ENCODE measurements at regions not wholly inside any gene's neighbourhood (a gene's known extent, or its start where the extent isn't known, plus 50 kb on each side); places are given as distances from the start of the nearest gene placed in this dataset.
"Not testable (repeated sequence)": the region's sequence is repeated elsewhere in the genome, so short reads cannot be mapped to it uniquely, and the experiment has no call there.

DNA sequence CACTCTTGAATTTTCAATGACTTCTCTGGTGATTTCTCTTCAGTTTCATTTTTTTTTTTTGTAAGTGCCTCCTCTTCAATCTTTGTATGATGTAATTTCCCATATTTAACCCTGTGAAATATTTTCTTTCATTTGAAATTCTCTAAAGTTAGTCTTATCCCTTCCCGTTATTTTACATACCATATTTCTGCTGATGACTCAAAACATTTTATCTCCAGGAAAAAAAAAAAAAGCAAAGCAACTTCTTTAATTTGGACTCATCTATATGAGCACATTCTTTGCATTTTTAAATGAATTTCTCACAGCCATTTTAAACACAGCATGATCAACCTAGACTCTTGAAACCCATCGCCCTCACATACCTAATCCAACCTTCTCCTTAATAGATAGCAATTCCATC lies 1831.4 kb downstream of the ARAP2 start:
- DNase-seq (ENCODE audit: low read depth, low spot score), result no peak
- no peak overlapping the region for H3K4me3 ChIP-seq (ENCODE audit: low read length)

DNA sequence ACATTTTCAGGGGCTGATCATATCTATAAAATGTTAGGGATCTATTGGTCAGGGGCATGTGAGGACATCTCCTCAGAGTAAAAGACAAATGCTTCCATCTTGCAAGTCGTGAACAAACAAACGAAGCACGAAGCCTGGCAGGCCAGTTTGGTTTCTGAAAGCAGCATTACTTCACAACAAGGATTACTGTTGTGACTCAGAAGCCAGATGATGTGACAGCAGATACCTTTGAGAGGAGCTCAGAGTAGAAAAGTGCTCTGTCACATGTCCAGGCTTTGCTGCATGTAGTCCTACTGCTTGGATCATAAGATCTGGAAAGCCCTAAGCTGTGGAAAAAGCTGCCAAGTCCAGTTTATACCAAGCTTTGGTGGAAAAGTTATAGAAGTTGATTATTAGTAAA lies 1827.2 kb downstream of the ARAP2 start:
- no peak for DNase-seq (ENCODE audit: low read depth, low spot score)
- no peak overlapping the region for H3K4me3 ChIP-seq (ENCODE audit: low read length)

DNA sequence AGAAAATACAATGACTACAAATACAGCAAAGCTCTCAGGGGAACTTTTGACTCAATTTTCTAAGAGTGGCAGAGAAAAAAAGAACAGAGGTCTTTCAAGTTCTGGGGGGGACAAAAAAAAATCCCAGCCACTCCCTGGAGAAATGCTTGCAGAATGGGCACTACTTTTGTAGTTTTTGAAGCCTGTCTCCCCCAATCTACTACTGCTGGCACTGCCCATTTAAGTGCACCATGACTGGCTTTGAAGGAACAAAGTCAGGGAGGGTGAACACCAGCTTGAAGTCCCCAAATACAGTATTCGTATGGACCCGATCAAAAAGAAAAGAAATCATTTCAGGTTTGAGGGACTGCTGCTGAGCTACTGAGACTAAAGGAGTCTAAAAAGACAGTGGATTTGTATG lies 1824.4 kb downstream of the ARAP2 start:
- no peak for DNase-seq (ENCODE audit: low read depth, low spot score)
- no peak overlapping the region for H3K4me3 ChIP-seq (ENCODE audit: low read length)

DNA sequence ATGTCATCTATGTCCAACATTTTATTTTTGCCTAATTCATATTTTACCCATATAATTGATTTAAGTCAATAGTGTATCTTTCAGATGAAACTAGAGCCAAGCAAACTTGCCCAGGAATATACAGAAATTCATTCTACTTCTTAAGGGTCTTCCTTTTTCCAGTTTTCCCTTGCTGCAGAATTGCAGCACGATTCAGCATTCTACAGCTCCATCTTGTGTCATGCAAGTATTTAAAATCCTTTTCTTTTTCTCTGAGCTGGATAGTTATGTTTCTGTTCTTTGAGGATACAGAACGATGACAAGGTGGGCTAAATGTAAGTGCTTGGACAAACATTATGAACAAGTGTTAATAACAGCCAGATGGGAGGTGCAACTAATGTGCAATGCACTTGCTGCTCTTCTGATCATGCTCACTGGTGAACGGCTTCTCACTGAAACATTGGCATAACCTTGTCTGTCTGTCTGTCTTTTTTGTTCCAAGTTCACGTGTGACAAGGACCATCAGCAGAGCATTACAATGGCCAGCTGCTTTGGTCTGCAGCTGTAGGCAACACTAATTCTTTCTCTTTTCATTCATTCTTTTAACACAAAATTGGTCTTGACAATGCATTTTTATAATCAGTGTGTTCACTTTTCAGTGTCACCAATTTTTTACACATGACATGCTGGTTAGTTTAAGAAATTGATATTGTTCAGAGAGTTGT lies 1821.7 kb downstream of the ARAP2 start:
- no peak overlapping the region for H3K4me3 ChIP-seq (ENCODE audit: low read length)
- no peak for DNase-seq (ENCODE audit: low read depth, low spot score)

DNA sequence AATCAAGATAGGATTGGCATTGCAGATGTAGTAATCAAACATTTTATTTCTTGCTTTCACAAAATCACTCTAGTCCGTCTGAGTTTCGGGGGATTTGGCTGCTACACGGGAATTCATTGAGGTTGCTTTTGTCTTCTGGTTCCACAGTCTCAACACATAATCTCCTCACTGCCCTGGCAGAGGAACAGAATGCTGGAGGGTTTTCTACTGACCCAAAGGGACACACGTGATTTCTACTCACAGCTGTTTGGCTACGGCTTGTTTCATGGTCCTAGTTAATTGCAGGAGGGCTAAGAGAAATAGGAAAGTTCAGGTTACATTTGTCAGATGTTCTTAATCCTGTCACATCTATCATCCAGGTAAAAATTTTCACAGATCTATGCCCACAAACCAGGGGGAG lies 1811.6 kb downstream of the ARAP2 start:
- DNase-seq (ENCODE audit: low read depth, low spot score), result no peak
- H3K4me3 ChIP-seq (ENCODE audit: low read length), result no peak overlapping the region

DNA sequence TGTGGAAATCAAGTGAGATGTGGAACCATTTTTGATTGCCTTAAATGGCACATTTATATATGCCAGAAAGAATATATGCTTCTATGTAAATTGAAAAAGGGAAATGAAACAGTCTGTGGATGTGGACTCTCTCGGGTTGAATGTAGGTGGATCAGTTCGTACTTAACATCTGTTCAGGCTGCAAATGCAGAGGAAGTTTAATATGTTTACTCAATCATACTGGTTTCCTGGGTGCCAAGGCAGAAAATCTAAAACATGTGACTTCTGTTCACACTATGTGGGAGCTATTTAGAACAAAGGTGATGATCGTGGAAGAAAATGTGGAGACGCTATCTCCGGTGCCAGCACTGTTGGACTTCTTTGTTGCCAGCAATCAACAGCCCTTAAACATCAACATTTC lies 1809.9 kb downstream of the ARAP2 start:
- DNase-seq (ENCODE audit: low read depth, low spot score); H3K4me3 ChIP-seq (ENCODE audit: low read length): not testable (repeated sequence)

DNA sequence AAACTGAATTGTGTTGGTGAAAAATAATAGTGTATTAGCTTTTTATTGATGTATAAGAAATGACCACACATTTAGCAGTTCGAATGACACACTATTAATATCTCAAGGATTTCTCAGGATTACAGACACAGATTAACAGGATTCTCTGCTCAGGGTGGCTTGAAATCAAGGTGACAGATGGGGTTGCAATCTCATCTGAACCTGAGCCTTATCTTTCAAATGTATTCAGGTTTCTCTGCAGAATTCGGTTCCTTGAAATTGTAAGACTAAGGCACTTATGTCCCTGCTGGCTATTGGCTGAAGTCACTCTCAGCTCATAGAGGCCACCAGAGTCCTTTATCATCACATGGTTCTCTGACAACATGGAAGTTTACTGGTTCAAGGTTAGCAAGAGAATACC lies 1780.1 kb downstream of the ARAP2 start:
- H3K4me3 ChIP-seq (ENCODE audit: low read length), result no peak overlapping the region
- no peak for DNase-seq (ENCODE audit: low read depth, low spot score)

DNA sequence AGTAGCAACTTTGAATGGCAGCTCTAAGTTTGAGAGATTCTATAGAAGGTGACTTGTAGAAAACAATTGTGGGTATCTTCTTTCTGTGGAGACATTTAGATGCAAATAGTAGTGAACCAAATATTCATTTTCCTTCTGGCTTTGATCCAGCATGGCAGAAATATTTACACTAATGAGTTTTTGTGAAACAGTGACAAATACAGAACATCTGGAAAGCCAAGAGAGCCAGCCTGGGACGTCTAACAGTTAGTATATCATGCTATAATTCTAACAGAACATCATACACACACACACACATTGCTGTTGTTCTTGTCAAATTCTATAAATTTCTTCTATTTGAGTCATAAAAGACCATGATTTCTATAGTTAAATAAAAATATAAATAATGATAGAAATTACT lies 1777.9 kb downstream of the ARAP2 start:
- H3K4me3 ChIP-seq (ENCODE audit: low read length), result no peak overlapping the region
- DNase-seq (ENCODE audit: low read depth, low spot score), result no peak

DNA sequence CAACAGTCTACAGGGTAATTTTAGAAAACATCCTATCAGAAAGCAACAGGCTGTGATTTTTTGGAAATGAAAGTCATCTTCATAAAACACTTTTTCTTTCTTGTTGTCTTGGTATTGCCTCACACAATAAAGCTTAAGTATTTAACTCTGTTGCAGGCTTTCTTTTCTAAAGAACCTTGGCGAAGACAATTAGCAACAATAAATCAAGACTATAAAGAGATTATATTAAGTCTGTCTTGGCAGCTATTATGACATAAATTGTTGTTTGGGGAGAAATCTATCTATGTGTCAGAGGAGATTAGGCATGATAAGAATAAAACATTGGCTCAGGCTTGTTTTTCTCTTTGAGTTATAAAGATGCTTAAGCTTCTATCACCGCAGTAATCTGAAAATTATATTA lies 1774.8 kb downstream of the ARAP2 start:
- DNase-seq (ENCODE audit: low read depth, low spot score), result no peak
- H3K4me3 ChIP-seq (ENCODE audit: low read length), result no peak overlapping the region

DNA sequence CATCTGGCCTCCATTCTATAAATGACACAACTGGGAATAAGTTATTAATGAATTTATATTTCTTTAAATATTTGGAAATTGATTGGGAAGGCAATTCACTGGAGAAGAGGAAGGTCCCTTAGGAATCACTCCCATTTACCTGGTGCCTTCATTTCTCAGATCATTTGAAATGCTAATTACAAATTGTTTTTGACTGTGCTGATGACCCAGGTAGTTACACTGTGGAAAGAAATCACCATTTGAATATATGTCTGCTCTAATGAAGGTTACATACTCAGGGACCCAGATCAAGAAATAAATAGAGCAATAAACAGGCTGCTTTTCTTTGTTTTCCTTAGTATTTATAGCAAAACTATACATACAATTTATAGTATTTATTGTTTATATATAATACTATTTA lies 1759.1 kb downstream of the ARAP2 start:
- H3K4me3 ChIP-seq (ENCODE audit: low read length), result no peak overlapping the region
- DNase-seq (ENCODE audit: low read depth, low spot score), result no peak

DNA sequence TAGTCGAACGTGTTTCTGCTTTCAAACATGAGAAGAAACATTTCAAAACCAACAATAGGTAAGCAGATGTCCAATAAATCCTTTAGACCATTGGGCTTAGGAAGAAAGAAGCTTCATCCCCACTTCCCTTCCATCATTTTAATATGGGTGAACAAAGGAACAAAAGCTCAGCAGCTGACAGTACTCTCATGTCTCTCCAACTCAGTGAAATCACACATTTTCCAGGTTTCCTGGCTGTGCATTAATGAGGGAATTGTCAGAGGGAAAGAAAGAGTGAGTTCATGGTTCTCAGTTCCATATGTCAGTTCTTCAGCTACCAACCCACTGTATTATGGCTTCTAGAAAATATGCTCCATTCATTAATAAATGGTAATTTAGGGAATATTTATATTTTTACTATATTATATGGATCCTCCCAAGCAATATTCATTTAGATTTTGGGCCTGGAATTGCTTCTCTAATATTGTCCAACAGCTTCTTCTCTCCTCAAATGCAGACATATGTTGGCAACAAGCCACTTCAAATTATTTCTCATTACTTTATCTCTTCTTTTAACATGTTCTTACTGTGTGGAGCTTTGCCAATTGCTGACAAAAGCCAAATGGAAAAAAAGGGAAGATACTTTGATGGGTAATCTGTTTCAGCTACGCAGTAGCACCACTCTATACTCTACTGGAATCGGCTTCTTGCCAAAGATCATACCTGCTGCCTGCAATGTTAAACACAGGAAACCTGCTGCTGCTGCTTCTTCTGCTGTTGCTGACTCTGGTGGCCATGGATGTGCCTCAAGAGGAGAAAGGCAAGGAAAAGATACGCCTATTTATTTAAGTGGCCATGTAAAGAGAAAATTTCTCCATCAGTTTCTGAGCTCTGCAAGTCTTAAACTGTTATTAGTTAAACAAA lies 1757.6 kb downstream of the ARAP2 start:
- H3K4me3 ChIP-seq (ENCODE audit: low read length), result no peak overlapping the region
- no peak for DNase-seq (ENCODE audit: low read depth, low spot score)

DNA sequence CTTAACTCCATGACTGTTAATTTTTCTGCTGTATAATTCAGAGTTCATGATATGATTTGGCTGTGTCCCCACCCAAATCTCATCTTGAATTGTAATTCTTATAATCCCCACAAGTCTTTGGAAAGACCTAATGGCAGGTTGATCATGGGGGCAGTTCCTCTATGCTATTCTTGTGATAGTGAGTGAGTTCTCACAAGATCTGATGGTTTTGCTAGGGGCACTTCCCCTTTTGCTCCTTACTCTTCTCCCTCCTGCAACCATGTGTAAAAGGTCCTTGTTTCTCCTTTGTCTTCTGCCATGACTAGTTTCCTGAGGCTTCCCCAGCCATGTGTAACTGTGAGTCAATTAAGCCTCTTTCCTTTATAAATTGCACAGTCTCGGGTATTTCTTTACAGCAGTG lies 1751.9 kb downstream of the ARAP2 start:
- H3K4me3 ChIP-seq (ENCODE audit: low read length), result no peak overlapping the region
- DNase-seq (ENCODE audit: low read depth, low spot score), result no peak

DNA sequence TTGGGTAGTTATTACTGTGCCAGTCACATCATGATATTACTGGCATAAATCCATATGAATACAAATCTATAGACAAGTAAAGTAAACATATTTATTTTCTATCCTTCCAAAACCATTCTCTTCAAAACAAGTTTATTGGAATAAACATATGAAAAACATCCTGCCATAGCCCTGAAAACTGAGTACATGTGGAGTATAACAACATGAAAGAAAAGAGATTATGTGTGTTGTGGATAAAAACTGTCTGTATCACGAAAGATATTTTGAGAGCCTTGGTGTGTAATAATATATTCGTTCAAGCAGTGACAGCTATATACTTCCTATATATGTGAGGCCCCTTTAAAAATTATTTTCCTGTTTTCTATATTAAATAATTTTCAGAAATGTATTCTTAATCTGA lies 1742.2 kb downstream of the ARAP2 start:
- no peak for DNase-seq (ENCODE audit: low read depth, low spot score)
- no peak overlapping the region for H3K4me3 ChIP-seq (ENCODE audit: low read length)

DNA sequence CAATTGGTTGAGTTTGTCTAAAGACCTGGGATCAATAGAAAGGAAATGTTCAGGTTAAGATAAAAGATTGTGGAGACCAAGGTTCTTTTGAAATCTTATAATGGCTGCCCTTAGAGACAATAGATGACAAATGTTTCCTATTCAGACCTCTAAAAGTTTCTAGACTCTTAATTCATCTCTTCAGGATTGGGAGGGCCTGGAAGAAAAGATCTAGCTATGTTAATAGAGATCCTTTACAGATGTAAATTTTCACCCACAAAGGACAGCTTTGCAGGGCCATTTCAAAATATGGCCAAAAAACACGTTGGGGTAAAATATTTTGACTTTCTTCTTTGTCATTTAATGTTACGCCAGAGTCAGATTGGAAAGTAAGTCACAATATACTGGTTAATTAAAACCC lies 1739.6 kb downstream of the ARAP2 start:
- not testable (repeated sequence) for DNase-seq (ENCODE audit: low read depth, low spot score)

DNA sequence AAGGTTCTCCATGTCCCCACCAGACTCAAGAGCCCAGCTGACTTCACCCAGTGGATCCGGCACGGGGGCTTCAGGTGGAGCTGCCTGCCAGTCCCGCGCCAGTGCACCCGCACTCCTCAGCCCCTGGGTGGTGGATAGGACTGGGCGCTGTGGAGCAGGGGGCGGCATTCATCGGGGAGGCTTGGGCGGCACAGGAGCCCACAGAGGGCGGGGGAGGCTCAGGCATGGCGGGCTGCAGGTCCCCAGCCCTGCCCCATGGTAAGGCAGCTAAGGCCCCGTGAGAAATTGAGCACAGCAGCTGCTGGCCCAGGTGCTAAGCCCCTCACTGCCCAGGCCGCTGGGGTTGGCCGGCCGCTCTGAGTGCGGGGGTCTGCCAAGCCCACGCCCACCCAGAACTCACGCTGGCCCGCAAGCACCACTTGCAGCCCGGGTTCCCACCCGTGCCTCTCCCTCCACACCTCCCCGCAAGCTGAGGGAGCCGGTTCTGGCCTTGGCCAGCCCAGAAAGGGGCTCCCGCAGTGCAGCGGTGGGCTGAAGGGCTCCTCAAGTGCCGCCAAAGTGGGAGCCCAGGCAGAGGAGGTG lies 1737.7 kb downstream of the ARAP2 start:
- not testable (repeated sequence) for H3K4me3 ChIP-seq (ENCODE audit: low read length); DNase-seq (ENCODE audit: low read depth, low spot score)

More for the DNA sequence above, 1739.6 kb downstream of the ARAP2 start:
- not testable (repeated sequence) for H3K4me3 ChIP-seq (ENCODE audit: low read length)

DNA sequence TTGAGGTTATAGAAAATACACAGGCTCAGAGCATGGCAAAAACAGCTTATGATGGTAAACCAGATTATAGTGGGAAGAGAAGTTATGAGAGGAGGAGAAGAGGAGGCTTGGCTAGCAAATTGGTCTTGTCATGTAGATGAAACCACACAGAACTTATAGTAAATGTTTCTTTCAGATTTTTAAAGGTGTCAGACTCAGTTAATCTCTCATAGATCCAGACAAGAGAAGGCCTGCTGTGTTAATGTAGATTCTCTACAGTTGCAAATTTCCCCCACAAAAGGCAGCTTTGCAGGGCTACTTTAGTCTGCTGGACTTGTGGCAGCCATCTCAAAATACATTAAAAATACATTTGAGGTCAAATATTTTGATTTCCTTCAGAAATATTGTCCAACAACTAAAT lies 1731.7 kb downstream of the ARAP2 start:
- DNase-seq (ENCODE audit: low read depth, low spot score), result no peak
- H3K4me3 ChIP-seq (ENCODE audit: low read length), result no peak overlapping the region

DNA sequence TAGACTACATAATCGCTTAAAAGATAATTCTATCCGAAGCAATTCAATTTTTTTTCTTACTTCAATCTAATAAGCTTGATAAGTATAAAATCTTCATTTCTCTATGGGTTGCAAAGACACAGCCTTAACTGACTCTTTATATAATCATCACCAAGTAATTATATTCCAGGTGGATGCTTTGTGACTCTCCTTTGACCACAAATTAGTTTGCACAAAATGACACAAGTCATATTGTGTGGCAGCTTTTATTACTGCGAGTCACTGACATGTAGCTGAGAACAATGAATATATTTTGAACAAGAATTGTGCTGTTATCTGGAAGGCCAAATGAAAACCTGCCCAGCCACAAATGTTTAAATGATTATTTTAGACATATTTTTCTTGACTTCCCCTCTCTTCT lies 1727.8 kb downstream of the ARAP2 start:
- DNase-seq (ENCODE audit: low read depth, low spot score), result no peak
- H3K4me3 ChIP-seq (ENCODE audit: low read length), result no peak overlapping the region

DNA sequence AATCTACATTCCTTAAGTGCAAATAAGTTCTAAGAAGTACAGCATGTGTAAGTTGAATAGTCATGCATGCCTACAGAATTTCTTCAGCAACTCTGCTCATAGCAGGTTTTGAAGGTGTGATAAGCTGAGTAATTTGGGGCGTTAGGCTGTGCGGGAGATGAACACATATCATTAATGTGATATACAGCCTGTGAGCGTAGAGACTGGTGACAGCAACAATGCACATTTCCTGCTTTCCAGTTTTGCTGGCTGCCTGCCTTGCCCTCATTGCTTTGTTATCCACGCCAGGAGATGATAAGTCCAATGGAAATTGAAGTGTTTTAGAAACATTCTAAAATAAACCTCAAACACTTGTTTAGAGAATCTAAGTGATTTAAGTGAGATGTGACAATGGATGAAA lies 1709.4 kb downstream of the ARAP2 start:
- no peak overlapping the region for H3K4me3 ChIP-seq (ENCODE audit: low read length)
- no peak for DNase-seq (ENCODE audit: low read depth, low spot score)

DNA sequence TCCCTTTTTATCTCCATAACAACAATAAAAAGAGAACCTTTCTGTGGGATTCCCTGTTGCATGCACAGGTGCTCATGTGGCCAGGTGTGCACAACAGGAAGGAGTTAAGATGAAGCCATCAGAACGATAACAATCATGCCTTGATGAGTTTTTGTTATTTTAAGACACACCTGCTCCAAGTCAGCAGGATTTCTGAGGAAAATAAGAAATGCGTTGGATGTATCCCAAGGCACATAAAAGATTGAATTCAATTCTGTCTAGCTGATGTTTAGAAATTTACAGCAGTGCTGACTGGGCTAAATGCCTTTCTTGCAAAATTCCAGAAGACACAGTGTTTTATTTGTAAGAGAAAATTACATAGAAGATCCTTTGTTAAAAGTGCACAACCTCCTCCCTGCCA lies 1678.2 kb downstream of the ARAP2 start:
- H3K4me3 ChIP-seq (ENCODE audit: low read length), result no peak overlapping the region
- no peak for DNase-seq (ENCODE audit: low read depth, low spot score)

DNA sequence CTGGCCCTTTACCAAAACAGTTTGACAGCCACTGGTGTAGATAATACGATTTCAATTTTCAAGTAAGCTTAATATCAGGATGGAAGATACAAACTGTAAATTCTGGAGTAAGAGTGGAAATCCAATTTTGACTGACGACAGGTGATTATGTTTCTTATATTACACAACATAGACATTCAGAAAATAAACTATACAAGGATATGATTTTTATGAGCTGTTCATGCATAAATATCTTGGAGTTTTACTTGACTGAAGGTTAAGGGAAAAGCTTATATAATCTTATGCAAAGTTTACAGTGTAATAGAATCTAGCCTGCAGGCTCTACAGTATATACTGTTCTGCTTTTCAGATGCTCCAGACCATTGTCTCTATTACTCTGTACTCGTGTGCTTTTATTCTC lies 1672.3 kb downstream of the ARAP2 start:
- no peak overlapping the region for H3K4me3 ChIP-seq (ENCODE audit: low read length)
- DNase-seq (ENCODE audit: low read depth, low spot score), result no peak
